Pancreas (tissue), 10 donors: ENCODE measurements at regions not wholly inside any gene's neighbourhood (a gene's known extent, or its start where the extent isn't known, plus 50 kb on each side); places are given as distances from the start of the nearest gene placed in this dataset.

Source experiments
- ATAC-seq, 4 donors: fragments of 200-7000 bp; cut with Tn5 transposase; one replicate each; pipeline versions ENCODE4 v1.8.0 to v1.9.1; 2020; ENCODE audit warnings: mild to moderate bottlenecking in 4 of 4, moderate library complexity in 4 of 4
- DNase-seq, 6 donors: peaks; one replicate each; pipeline ENCODE4 v3.0.0-alpha.2; 2020
- FAIRE-seq: peaks from 2 replicates; lab custom pipeline; 2012; peaks lifted over from hg19 to GRCh38; lab: Jason Lieb, UNC
- H3K27ac ChIP-seq, 4 donors: fragments of 200-600 bp; sonication (generic); 1 replicate in 3 of 4; 2 replicates in 1 of 4; pipeline versions ENCODE4 v1.5.0 to v1.8.0; 2020
- H3K27me3 ChIP-seq, 4 donors: fragments of 200-600 bp; one replicate each; pipeline ENCODE4 v1.8.0; 2021
- H3K36me3 ChIP-seq, 3 donors: fragments of 200-600 bp; sonication (generic) in 1 of 3; one replicate each; pipeline versions ENCODE4 v1.5.0 to v1.8.0; 2020 to 2021
- H3K4me1 ChIP-seq, 3 donors: fragments of 200-600 bp; one replicate each; pipeline ENCODE4 v1.8.0; 2021
- H3K4me3 ChIP-seq, 4 donors: fragments of 200-600 bp; sonication (generic) in 2 of 4; one replicate each; pipeline versions ENCODE4 v1.5.0 to v1.8.0; 2020 to 2021
- H3K9me3 ChIP-seq, 4 donors: fragments of 200-600 bp; one replicate each; pipeline ENCODE4 v1.8.0; 2021
- WGBS, 2 donors: extraction: QIAGEN DNeasy Blood & Tissue Kit; methylation state at CpG; one replicate each; pipeline ENCODE4 v1.1.7; 2013; 5-methylcytosine and 5-hydroxymethylcytosine counted together
- intact Hi-C, 3 donors: fragments of 100-400 bp; cut with DNase I; formaldehyde crosslinking; loops; one replicate each; pipeline versions ENCODE4 v1.11.1 to v1.14.2; 2022
- TF ChIP-seq, protein P1 (sequence below), 4 donors: fragments of 200-600 bp; sonication (generic) in 3 of 4; IDR thresholded peaks; one replicate each; pipeline versions ENCODE4 v1.5.0 to v1.8.0; 2021; ENCODE audit warnings: antibody characterized with exemption in 4 of 4
- donor health status: healthy with polysubstance abuse.
- donor health status: DM: no; HTN: no; CAD: no; lungs with moderate emphysema.
- donor health status: DM: no; HTN: no; CAD: no.
- donor health status: control.
- donor health status: control.
- donor health status: Bipolar disorder and iron deficiency.
- donor health status: DM: yes; HTN: yes; CAD: no.
- donor health status: DM: no; HTN: no; CAD: no.
- donor health status: DM: no; HTN: no; CAD: no.
- donor health status: DM: yes; HTN: yes; CAD: no.

DNA sequence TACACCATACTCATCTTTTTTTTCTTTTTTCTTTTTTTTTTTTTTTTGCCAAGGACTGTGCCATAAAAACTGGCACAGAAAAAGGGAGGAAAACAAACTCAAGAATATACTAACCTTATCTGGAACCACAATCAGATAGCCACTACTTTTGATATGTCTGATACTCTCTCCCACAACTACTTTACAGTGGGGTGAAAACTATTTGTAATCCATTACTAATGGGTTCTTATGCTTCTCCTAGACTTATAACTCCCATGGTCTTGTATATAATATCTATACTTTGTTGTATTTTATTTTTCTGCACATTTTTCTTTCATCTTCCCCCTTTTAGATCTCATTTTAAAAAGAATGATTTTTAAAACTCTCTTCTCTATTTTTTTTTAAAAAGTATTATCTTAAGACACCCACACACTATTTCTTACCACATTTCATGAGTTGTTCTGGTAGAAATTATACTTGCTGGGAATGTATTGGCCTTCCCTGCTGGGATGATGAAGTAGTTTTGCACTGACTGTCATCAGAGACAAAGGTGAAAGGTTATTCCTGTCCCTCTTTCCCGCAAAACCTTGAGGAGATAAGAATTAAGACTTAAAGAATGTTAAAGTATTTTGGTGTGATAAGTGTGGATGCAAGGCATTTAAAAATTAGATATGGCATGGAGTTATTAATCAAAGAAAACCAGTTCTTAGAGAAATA, 146.7 kb upstream of the KLF12 start:
- DNase-seq (no peak), FAIRE-seq (no peak), ATAC-seq (no peak)
- TF ChIP-seq, protein P1, sequence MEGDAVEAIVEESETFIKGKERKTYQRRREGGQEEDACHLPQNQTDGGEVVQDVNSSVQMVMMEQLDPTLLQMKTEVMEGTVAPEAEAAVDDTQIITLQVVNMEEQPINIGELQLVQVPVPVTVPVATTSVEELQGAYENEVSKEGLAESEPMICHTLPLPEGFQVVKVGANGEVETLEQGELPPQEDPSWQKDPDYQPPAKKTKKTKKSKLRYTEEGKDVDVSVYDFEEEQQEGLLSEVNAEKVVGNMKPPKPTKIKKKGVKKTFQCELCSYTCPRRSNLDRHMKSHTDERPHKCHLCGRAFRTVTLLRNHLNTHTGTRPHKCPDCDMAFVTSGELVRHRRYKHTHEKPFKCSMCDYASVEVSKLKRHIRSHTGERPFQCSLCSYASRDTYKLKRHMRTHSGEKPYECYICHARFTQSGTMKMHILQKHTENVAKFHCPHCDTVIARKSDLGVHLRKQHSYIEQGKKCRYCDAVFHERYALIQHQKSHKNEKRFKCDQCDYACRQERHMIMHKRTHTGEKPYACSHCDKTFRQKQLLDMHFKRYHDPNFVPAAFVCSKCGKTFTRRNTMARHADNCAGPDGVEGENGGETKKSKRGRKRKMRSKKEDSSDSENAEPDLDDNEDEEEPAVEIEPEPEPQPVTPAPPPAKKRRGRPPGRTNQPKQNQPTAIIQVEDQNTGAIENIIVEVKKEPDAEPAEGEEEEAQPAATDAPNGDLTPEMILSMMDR (IDR thresholded peaks at IDR 0.05) = no peak
- Histone ChIP-seq H3K4me3 (no peak overlapping the region), H3K27ac (no peak overlapping the region), H3K9me3 (no peaks in the 10 kb centered on the region), H3K4me1 (no peaks in the 10 kb centered on the region), H3K36me3 (no peaks in the 10 kb centered on the region), H3K27me3 (no peaks in the 10 kb centered on the region)
- 38 to 43% methylated on average over 1 of the region's 1 CpG for WGBS, 2 donors
- intact Hi-C loops = loop anchor here in 1 of 3 donors (10.0 kb wide), 1 partner anchor 446 kb away; no protein-coding TSS in a partner anchor

DNA sequence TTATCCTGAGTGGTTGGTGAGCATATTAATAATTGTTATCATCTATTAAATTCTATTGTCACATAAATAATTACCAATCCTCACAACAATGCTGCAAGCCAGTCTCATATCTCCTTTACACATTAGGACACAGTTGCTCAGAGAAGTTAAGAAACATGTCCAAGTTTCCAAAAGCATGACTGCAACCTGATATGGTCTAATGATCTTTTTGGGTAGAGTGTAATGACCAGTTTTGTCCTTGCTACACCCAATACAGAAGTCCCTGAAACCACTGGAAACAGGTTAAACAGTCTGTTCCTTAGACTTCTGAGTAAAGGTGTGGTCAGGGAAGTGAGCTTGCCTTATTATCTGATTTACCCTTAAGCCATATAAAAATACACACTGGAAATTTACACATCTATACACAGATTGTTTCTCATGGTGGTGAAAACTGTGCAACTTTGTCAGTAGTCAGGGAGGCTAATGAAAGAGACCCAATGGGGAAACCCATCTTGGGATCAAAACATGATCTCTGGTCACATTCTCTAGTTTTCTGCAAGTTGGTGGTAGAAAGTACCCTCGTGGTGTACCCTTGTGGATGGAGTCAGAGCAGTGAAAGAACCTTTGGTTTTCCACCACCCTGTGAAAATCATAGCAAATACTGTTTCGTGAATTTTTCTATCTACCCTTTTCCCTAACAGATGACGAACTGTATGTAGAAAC, 146.0 kb upstream of the KLF12 start:
- no peaks in the 10 kb centered on the region for H3K36me3 ChIP-seq
- H3K9me3 ChIP-seq = no peaks in the 10 kb centered on the region
- 68 to 74% methylated on average over 3 of the region's 3 CpGs for whole genome bisulfite sequencing, 2 donors
- intact Hi-C loops = loop anchor here in 1 of 3 donors (10.0 kb wide), 1 partner anchor 445 kb away; no protein-coding TSS in a partner anchor
- FAIRE-seq (no peak), DNase-seq (no peak), ATAC-seq (no peak)
- no peaks in the 10 kb centered on the region for H3K27me3 ChIP-seq
- no peaks in the 10 kb centered on the region for H3K4me1 ChIP-seq
- no peak overlapping the region for H3K27ac ChIP-seq
- no peak overlapping the region for H3K4me3 ChIP-seq
- TF ChIP-seq, protein P1 (IDR thresholded peaks at IDR 0.05) = no peak

DNA sequence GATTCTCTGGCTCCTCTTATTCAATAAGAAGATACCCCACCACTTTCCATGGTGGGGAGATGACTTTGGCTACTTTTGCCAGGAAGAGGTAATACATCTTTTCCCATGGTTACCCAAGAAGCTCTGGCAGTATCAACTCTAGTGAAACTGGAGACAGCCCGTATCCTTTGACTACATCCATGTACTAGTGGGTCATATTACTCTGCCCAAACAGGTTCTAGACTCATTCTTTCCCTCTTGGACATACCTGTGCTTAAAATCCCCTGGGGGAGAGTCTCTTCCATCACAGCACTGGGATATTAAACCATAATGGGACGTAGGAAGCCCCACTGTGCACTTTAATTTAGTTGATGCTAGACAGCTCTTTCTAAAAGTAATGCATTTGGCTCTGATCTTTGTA, 144.7 kb upstream of the KLF12 start:
- Histone ChIP-seq H3K4me3 (no peak overlapping the region), H3K27me3 (no peaks in the 10 kb centered on the region), H3K36me3 (no peaks in the 10 kb centered on the region), H3K27ac (no peak overlapping the region), H3K9me3 (no peaks in the 10 kb centered on the region), H3K4me1 (no peaks in the 10 kb centered on the region)
- TF ChIP-seq, protein P1 (IDR thresholded peaks at IDR 0.05) = no peak
- intact Hi-C loops = no loop called here
- WGBS, 2 donors = 82 to 93% methylated on average over 2 of the region's 2 CpGs
- FAIRE-seq (no peak), ATAC-seq (no peak), DNase-seq (no peak)

DNA sequence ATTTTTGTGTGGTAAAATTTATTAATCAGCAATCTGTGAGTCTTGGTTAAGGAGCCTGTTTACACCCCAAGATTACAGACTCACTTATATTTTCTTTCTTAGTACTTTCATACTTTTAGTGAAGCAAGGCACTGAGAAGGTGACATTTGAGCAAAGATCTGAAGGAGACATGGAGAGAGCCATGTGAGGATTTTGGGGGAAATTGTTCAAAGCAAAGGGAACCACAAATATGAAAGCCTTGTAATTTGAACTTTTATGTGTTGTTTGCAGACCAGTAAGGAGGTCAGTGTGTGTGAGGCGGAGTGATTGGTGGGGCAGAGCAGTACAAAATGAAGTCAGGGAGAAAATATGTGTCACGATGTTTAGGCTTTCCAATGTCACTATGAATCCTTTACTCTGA, 140.7 kb upstream of the KLF12 start:
- Histone ChIP-seq H3K27me3 (no peaks in the 10 kb centered on the region), H3K4me3 (no peak overlapping the region), H3K4me1 (no peaks in the 10 kb centered on the region), H3K36me3 (no peaks in the 10 kb centered on the region), H3K9me3 (no peaks in the 10 kb centered on the region), H3K27ac (no peak overlapping the region)
- ATAC-seq (no peak), FAIRE-seq (no peak), DNase-seq (no peak)
- WGBS, 2 donors = 63 to 64% methylated on average over 2 of the region's 2 CpGs
- TF ChIP-seq, protein P1 (IDR thresholded peaks at IDR 0.05) = no peak
- intact Hi-C loops = no loop called here

DNA sequence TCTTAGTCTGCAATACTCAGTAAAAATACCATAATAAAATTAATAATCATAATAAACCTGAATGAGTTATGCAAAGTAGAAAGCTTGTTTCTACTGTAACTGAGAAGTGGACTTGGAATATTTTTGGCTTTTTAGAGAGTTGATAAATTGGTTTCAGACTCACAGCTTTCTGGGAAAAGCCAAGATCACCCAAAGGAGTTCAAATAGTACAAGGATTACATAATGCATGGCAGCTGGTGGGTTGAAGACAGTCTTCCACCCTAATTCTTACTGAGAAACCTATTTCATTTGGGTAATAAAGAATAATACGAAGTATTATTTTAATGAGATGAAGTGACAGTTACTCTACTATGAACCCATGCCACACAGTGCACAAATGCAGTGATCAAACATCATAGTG, 139.4 kb upstream of the KLF12 start:
- WGBS, 2 donors = 62 to 84% methylated on average over 1 of the region's 1 CpG
- FAIRE-seq = no peak
- H3K9me3 ChIP-seq = no peaks in the 10 kb centered on the region
- H3K4me1 ChIP-seq = no peaks in the 10 kb centered on the region
- no peaks in the 10 kb centered on the region for H3K27me3 ChIP-seq
- no peak for ATAC-seq
- intact Hi-C loops = no loop called here
- H3K36me3 ChIP-seq = no peaks in the 10 kb centered on the region
- no peak overlapping the region for H3K27ac ChIP-seq
- TF ChIP-seq, protein P1 (IDR thresholded peaks at IDR 0.05) = no peak
- DNase-seq = no peak
- no peak overlapping the region for H3K4me3 ChIP-seq
